Osteoblast (primary cell): ENCODE measurements at regions not wholly inside any gene's neighbourhood (a gene's known extent, or its start where the extent isn't known, plus 50 kb on each side); places are given as distances from the start of the nearest gene placed in this dataset.
A peak's percentile ranks its signal among the peaks of the same experiment; 100 is the strongest.

Experiments
- DNase-seq: peaks from one replicate; pipeline ENCODE4 v3.0.0; 2011; ENCODE audit warnings: low spot score, mixed read lengths; ENCODE audit not compliant: insufficient read length; ENCODE audit errors: missing footprints
- H2AFZ ChIP-seq: 2 replicates; pipeline ENCODE4 v1.6.0; 2011; ENCODE audit warnings: mild to moderate bottlenecking, low read length
- H3K27ac ChIP-seq: 2 replicates; pipeline ENCODE4 v1.5.1; 2011; ENCODE audit warnings: mild to moderate bottlenecking, low read depth, low read length, moderate library complexity
- H3K27me3 ChIP-seq: 2 replicates; pipeline ENCODE4 v1.6.0; 2012; ENCODE audit warnings: mild to moderate bottlenecking, control low read depth, inconsistent platforms, low read length, moderate library complexity; ENCODE audit not compliant: insufficient read depth
- H3K36me3 ChIP-seq: 2 replicates; pipeline ENCODE4 v1.5.1; 2011; ENCODE audit warnings: mild to moderate bottlenecking, low read length, control low read depth, moderate library complexity; ENCODE audit not compliant: insufficient read depth
- H3K4me1 ChIP-seq: 2 replicates; pipeline ENCODE4 v1.5.1; 2011; ENCODE audit warnings: mild to moderate bottlenecking, low read length, control low read depth, moderate library complexity; ENCODE audit not compliant: insufficient read depth
- H3K4me2 ChIP-seq: 2 replicates; pipeline ENCODE4 v1.6.0; 2011; ENCODE audit warnings: mild to moderate bottlenecking, low read length; ENCODE audit not compliant: insufficient read depth
- H3K4me3 ChIP-seq: fragments of 200-600 bp; sonication (generic); 3 replicates; pipeline ENCODE4 v1.5.1; 2012; ENCODE audit warnings: mild to moderate bottlenecking, low read length, inconsistent platforms; ENCODE audit not compliant: insufficient read depth
- H3K79me2 ChIP-seq: 2 replicates; pipeline ENCODE4 v1.6.0; 2012; ENCODE audit warnings: mild to moderate bottlenecking, low read length, control low read depth, inconsistent platforms; ENCODE audit not compliant: insufficient read depth
- H3K9me3 ChIP-seq: 2 replicates; pipeline ENCODE4 v1.5.1; 2011; ENCODE audit warnings: low read depth, low read length, control low read depth
- H4K20me1 ChIP-seq: 2 replicates; pipeline ENCODE4 v1.6.0; 2012; ENCODE audit warnings: mild to moderate bottlenecking, low read length, control low read depth; ENCODE audit not compliant: insufficient read depth
- CTCF ChIP-seq: IDR thresholded peaks from 2 replicates; pipeline ENCODE4 v1.5.1; 2011; ENCODE audit warnings: mild to moderate bottlenecking, low read depth, low read length, moderate library complexity; ENCODE audit errors: extremely low read depth

GRCh38 chr1:55582084-55582483 lies 366.9 kb upstream of the USP24 start:
- Histone ChIP-seq H3K27ac (peak overlapping the region; percentile 16), H3K4me2 (no peak overlapping the region)

GRCh38 chr1:55580845-55581332 lies 365.7 kb upstream of the USP24 start:
- Histone ChIP-seq H3K9me3 (no peaks in the 10 kb centered on the region), H4K20me1 (no peaks in the 10 kb centered on the region), H3K27ac (peak overlapping the region; percentile 72), H3K36me3 (no peaks in the 10 kb centered on the region), H3K4me3 (no peak overlapping the region), H3K27me3 (no peaks in the 10 kb centered on the region), H3K79me2 (no peaks in the 10 kb centered on the region), H2AFZ (peak overlapping the region; percentile 30), H3K4me1 (peaks cover 40% of the 10 kb centered on the region), H3K4me2 (peak overlapping the region; percentile 70)
- peak; percentile 91 for DNase-seq
- no peak for TF ChIP-seq CTCF

More at GRCh38 chr1:55582084-55582483, 366.9 kb upstream of the USP24 start:
- Histone ChIP-seq H3K4me3 (no peak overlapping the region), H4K20me1 (no peaks in the 10 kb centered on the region), H3K27me3 (no peaks in the 10 kb centered on the region), H3K36me3 (no peaks in the 10 kb centered on the region), H3K4me1 (peaks cover 40% of the 10 kb centered on the region), H2AFZ (no peak overlapping the region), H3K79me2 (no peaks in the 10 kb centered on the region), H3K9me3 (no peaks in the 10 kb centered on the region)
- DNase-seq = no peak
- no peak for TF ChIP-seq CTCF

DNA sequence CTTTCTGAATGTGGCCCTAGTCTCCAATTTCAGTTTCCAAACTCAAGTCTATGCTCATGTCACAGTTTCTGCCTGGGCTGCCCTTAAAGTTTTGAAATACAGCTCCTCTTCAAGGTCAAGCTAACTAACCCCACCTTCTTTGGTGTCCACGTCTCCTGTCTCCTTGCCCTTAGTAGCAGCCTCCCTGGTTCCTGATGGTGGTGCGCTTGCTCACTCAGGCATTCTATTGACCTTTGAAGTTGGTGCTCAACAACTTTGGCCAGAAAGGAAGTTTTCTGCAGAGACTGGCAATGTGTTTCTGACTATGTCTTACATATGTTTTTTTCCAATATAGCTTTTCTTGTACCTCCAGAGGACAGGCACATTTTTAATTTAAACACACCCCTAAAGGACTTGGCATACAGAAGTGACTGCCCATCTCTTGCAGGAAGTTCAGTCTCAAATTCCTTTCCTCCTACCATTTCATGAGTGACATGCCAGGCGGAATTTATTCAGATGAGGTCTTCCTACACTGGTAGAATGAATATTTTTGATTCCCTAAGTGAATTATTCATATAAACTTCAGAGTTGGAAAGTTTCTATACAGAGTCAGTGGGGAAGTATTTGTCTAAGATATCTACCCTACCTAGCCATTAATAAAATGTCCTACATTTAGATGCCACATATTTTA lies 364.3 kb upstream of the USP24 start:
- Histone ChIP-seq H3K9me3 (no peaks in the 10 kb centered on the region), H3K36me3 (no peaks in the 10 kb centered on the region), H3K4me2 (no peak overlapping the region), H3K4me1 (peaks cover 32% of the 10 kb centered on the region), H3K79me2 (no peaks in the 10 kb centered on the region), H3K27ac (no peak overlapping the region), H3K27me3 (no peaks in the 10 kb centered on the region), H3K4me3 (no peak overlapping the region), H4K20me1 (no peaks in the 10 kb centered on the region), H2AFZ (no peak overlapping the region)
- no peak for TF ChIP-seq CTCF
- peak; percentile 66 for DNase-seq

DNA sequence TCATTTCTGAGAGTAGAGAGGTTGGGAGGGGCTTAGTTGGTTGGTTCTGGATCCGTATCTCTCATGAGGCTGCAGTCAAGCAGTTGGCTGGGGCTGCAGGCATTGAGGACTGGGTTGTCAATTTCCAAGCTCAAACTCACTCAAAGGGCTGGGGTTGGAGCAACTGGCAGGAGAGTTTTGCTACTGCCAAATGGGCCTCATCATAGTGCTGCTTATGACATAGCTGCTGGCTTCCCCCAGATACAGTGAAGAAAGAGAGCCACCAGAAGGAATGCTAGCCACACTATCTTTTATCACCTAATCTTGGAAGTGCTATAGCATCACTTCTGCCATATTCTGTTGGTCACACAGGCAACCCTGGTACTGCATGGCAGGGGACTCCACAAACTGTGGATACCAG lies 363.5 kb upstream of the USP24 start:
- no peak overlapping the region for H3K4me2 ChIP-seq
- H3K4me3 ChIP-seq = no peak overlapping the region
- H3K4me1 ChIP-seq = peaks cover 29% of the 10 kb centered on the region
- TF ChIP-seq CTCF = no peak
- no peaks in the 10 kb centered on the region for H3K9me3 ChIP-seq
- no peak overlapping the region for H2AFZ ChIP-seq
- no peak for DNase-seq
- H4K20me1 ChIP-seq = no peaks in the 10 kb centered on the region
- no peaks in the 10 kb centered on the region for H3K27me3 ChIP-seq
- H3K79me2 ChIP-seq = no peaks in the 10 kb centered on the region
- no peaks in the 10 kb centered on the region for H3K36me3 ChIP-seq
- no peak overlapping the region for H3K27ac ChIP-seq
